ENCODE measurements at regions not wholly inside any gene's neighbourhood (a gene's known extent, or its start where the extent isn't known, plus 50 kb on each side); places are given as distances from the start of the nearest gene placed in this dataset.

DNA sequence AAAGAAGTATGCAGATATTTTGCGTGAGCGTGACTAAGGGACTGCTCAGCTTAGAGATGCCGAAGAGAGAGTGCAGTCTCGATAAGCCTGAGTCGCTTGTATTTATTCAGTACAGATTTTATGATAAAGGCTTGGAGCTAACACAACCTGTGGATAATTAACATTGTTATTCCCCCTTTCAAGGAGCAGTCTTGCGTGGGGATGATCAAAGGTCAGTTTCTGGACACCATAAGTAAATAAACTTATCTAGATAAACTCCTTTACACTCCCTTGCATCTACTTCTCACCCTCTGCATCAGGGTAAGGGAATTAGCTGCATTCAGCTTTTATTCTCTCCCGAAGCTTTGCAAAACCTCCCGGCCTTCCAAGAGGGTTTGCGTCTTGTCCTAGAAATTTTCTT is 357.8 kb upstream of the ST8SIA4 start:
- H3K27me3 ChIP-seq (ENCODE audit: control insufficient read depth in 1 of 2, insufficient read depth in 2 of 2, low read length in 2 of 2) = no peaks in the 10 kb centered on the region
- in situ Hi-C loops (cut with HindIII; ENCODE audit: extremely low pct_ligation_motif_present, low pct_unique_long_range_greater_than_20kb) = no loop called here
- DNase-seq (ENCODE audit: low spot score) (no peak), ATAC-seq (no peak), FAIRE-seq (no peak)
- no peaks in the 10 kb centered on the region for H3K9me3 ChIP-seq (ENCODE audit: low read length)
- no TSS peak for BruUV-seq (replicated peaks)
- no peak overlapping the region for H3K4me3 ChIP-seq (replicated peaks in 1 of 3; ENCODE audit: insufficient read depth in 1 of 3, low read depth in 2 of 3, low read length in 3 of 3)
- TF ChIP-seq AGO1 (IDR thresholded peaks at IDR 0.05; ENCODE audit: low read depth, low read length, poor library complexity, severe bottlenecking) = no peak
- no peak for TF ChIP-seq NR0B2 (CRISPR knock-in tag; IDR thresholded peaks at IDR 0.05)
- TF ChIP-seq ZNF407 (CRISPR knock-in tag; IDR thresholded peaks at IDR 0.05; ENCODE audit: not compliant biosample characterization) = no peak
- no peak for TF ChIP-seq ZNF30 (CRISPR knock-in tag; IDR thresholded peaks at IDR 0.05)
- no peak for TF ChIP-seq ARNT (IDR thresholded peaks at IDR 0.05)
- no peak for TF ChIP-seq IRF2 (CRISPR knock-in tag; IDR thresholded peaks at IDR 0.05)
- no peak overlapping the region for H3K9ac ChIP-seq (ENCODE audit: insufficient read depth, low read depth, low read length)
- H3K4me2 ChIP-seq (ENCODE audit: low read depth, low read length) = no peak overlapping the region
- H4K20me1 ChIP-seq (ENCODE audit: insufficient read depth, low read length) = no peaks in the 10 kb centered on the region
- no peaks in the 10 kb centered on the region for H3K36me3 ChIP-seq (replicated peaks in 1 of 2; ENCODE audit: control insufficient read depth in 1 of 2, insufficient read depth in 2 of 2, low read length in 2 of 2)
- intact Hi-C loops (cut with micrococcal nuclease; ENCODE audit: unreplicated experiment) = no loop called here
- ChIA-PET POLR2A (interaction anchor here (0.6 kb wide), 1 partner anchor 18 kb away, joined by 3 read pairs; no protein-coding TSS in a partner anchor), CTCF (ENCODE audit: low intra/inter-chr PET ratio, low total read pairs) (no interaction called here)
- no peak overlapping the region for H3K27ac ChIP-seq (ENCODE audit: extremely low read length, insufficient read depth, low read length)
- no peaks in the 10 kb centered on the region for H3K79me2 ChIP-seq (ENCODE audit: insufficient read depth, low read length)
- no peaks in the 10 kb centered on the region for H3K4me1 ChIP-seq (ENCODE audit: insufficient read depth, low read length)
- 5% methylated on average over 9 of the region's 9 CpGs for WGBS (ENCODE audit: low lambda C conversion rate)
- no peak overlapping the region for H2AFZ ChIP-seq (ENCODE audit: low read length)
